HepG2 (cell line): ENCODE measurements at regions not wholly inside any gene's neighbourhood (a gene's known extent, or its start where the extent isn't known, plus 50 kb on each side); places are given as distances from the start of the nearest gene placed in this dataset.

Experiments
- ATAC-seq: fragments of 200-7000 bp; cut with Tn5 transposase; 3 replicates; pipeline ENCODE4 v1.9.1; 2020; ENCODE audit warnings: mild to moderate bottlenecking, moderate library complexity
- BruUV-seq: library from RNA; stranded (reverse); fragments of 400-500 nt; replicated peaks from 2 replicates; lab custom pipeline; 2021; lab: Mats Ljungman, UMichigan
- CTCF ChIA-PET: fragments of 300-600 bp; formaldehyde crosslinking; extraction: SDS; loops from one replicate; lab custom pipeline; 2021; ENCODE audit warnings: low total read pairs, inconsistent platforms, low intra/inter-chr PET ratio; lab: Yijun Ruan, JAX
- POLR2A ChIA-PET: fragments of 350-600 bp; sonication (Branson Sonifier 250); formaldehyde crosslinking; loops from one replicate; lab custom pipeline; 2020; ENCODE audit warnings: antibody characterized with exemption, inconsistent platforms; lab: Yijun Ruan, JAX
- DNase-seq: peaks from one replicate; pipeline ENCODE4 v3.0.0-alpha.2; 2015; ENCODE audit warnings: low spot score
- FAIRE-seq: peaks from 3 replicates; lab custom pipeline; 2011; peaks lifted over from hg19 to GRCh38; lab: Jason Lieb, UNC
- H2AFZ ChIP-seq: one replicate; pipeline ENCODE4 v1.6.1; 2011; ENCODE audit warnings: low read length, inconsistent platforms
- H3K27ac ChIP-seq: fragments of 300-600 bp; 3 replicates; pipeline ENCODE4 v1.8.0; 2011; ENCODE audit warnings: mixed run types, mild to moderate bottlenecking, mixed read lengths, low read length, inconsistent platforms; ENCODE audit not compliant: insufficient read depth; ENCODE audit errors: extremely low read length
- H3K27me3 ChIP-seq, 2 experiments: fragments of 200-600 bp in 1 of 2; 2 replicates in 1 of 2; 3 replicates in 1 of 2; pipeline versions ENCODE4 v1.6.0 to v1.8.0; 2011; ENCODE audit warnings: low read length in 2 of 2, mild to moderate bottlenecking in 2 of 2, moderate library complexity in 2 of 2, inconsistent platforms in 1 of 2; ENCODE audit not compliant: insufficient read depth in 2 of 2, control insufficient read depth in 1 of 2
- H3K36me3 ChIP-seq, 2 experiments: fragments of 200-600 bp in 1 of 2; replicated peaks in 1 of 2; 2 replicates in 1 of 2; 3 replicates in 1 of 2; pipeline versions ENCODE4 v1.5.1 to v1.8.0; 2011; ENCODE audit warnings: low read length in 2 of 2, inconsistent platforms in 1 of 2; ENCODE audit not compliant: insufficient read depth in 2 of 2, control insufficient read depth in 1 of 2
- H3K4me1 ChIP-seq: 2 replicates; pipeline ENCODE4 v1.5.1; 2012; ENCODE audit warnings: low read length, inconsistent platforms; ENCODE audit not compliant: insufficient read depth
- H3K4me2 ChIP-seq: 2 replicates; pipeline ENCODE4 v1.6.0; 2011; ENCODE audit warnings: low read depth, low read length, inconsistent platforms
- H3K4me3 ChIP-seq, 3 experiments: fragments of 200-600 bp in 1 of 3; sonication (generic), shearing (Covaris generic) in 1 of 3; replicated peaks in 1 of 3; 2 replicates each; pipeline ENCODE4 v1.5.1; 2011 to 2016; ENCODE audit warnings: low read length in 3 of 3, inconsistent platforms in 2 of 3, low read depth in 2 of 3, mild to moderate bottlenecking in 2 of 3, control low read depth in 1 of 3, mixed read lengths in 1 of 3; ENCODE audit not compliant: insufficient read depth in 1 of 3
- H3K79me2 ChIP-seq: one replicate; pipeline ENCODE4 v1.6.1; 2011; ENCODE audit warnings: low read length, inconsistent platforms; ENCODE audit not compliant: insufficient read depth
- H3K9ac ChIP-seq: 2 replicates; pipeline ENCODE4 v1.6.0; 2011; ENCODE audit warnings: mild to moderate bottlenecking, low read depth, low read length, inconsistent platforms; ENCODE audit not compliant: insufficient read depth
- H3K9me3 ChIP-seq: 2 replicates; pipeline ENCODE4 v1.5.1; 2012; ENCODE audit warnings: mild to moderate bottlenecking, low read length
- H4K20me1 ChIP-seq: 2 replicates; pipeline ENCODE4 v1.6.0; 2011; ENCODE audit warnings: inconsistent platforms, mild to moderate bottlenecking, low read length, moderate library complexity; ENCODE audit not compliant: insufficient read depth
- NFE2L1 ChIP-seq: sonication (generic); formaldehyde crosslinking; IDR thresholded peaks from 2 replicates; pipeline ENCODE4 v1.4.0; 2020; ENCODE audit warnings: missing genetic modification reagents, mild to moderate bottlenecking, borderline replicate concordance
- ZNF687 ChIP-seq: sonication (generic); formaldehyde crosslinking; IDR thresholded peaks from 2 replicates; pipeline ENCODE4 v1.5.1; 2020; ENCODE audit warnings: mild to moderate bottlenecking, missing genetic modification reagents, moderate library complexity
- WGBS: methylation state at CpG from one replicate; pipeline ENCODE4 v1.1.6; 2017; ENCODE audit warnings: low lambda C conversion rate; 5-methylcytosine and 5-hydroxymethylcytosine counted together
- in situ Hi-C: cut with HindIII; loops from 2 replicates; pipeline ENCODE4 v1.10.0; 2017; ENCODE audit warnings: low pct_unique_long_range_greater_than_20kb; ENCODE audit not compliant: extremely low pct_ligation_motif_present
- intact Hi-C: fragments of 100-400 bp; cut with micrococcal nuclease; formaldehyde crosslinking; loops from one replicate; pipeline ENCODE4 v1.10.0; 2022; ENCODE audit not compliant: unreplicated experiment
- TF ChIP-seq, protein P1 (sequence below), 2 experiments: fragments of 450-650 bp in 1 of 2; sonication (generic) in 1 of 2; formaldehyde crosslinking in 1 of 2; IDR thresholded peaks; 2 replicates each; pipeline versions ENCODE4 v1.6.1 to v1.8.0; 2016 to 2022; ENCODE audit warnings: antibody characterized with exemption in 1 of 2, mild to moderate bottlenecking in 1 of 2, missing genetic modification reagents in 1 of 2
- TF ChIP-seq, protein P2 (sequence below): sonication (generic); formaldehyde crosslinking; IDR thresholded peaks from 2 replicates; pipeline ENCODE4 v1.5.1; 2020; ENCODE audit warnings: missing genetic modification reagents, mild to moderate bottlenecking, borderline replicate concordance

DNA sequence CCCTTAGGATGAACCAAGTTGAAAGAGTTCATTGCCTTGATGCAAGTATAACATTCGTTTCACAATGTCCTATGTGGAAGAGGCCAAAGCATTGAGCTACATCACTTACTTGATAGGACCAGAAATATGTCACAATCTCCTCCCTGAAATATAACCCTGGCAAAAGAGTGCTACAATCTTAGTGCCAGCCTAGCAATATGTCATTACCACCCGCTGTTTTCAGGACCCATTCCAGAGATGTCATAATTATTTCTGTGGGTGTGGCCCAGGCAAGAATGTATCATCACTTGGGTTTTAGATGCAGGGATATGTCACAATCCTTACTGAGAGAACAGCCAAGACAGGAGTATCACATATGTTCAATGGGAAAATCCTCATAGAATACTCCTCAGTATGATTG lies 915.0 kb upstream of the AMELY start (continued):
- TF ChIP-seq, protein P1, sequence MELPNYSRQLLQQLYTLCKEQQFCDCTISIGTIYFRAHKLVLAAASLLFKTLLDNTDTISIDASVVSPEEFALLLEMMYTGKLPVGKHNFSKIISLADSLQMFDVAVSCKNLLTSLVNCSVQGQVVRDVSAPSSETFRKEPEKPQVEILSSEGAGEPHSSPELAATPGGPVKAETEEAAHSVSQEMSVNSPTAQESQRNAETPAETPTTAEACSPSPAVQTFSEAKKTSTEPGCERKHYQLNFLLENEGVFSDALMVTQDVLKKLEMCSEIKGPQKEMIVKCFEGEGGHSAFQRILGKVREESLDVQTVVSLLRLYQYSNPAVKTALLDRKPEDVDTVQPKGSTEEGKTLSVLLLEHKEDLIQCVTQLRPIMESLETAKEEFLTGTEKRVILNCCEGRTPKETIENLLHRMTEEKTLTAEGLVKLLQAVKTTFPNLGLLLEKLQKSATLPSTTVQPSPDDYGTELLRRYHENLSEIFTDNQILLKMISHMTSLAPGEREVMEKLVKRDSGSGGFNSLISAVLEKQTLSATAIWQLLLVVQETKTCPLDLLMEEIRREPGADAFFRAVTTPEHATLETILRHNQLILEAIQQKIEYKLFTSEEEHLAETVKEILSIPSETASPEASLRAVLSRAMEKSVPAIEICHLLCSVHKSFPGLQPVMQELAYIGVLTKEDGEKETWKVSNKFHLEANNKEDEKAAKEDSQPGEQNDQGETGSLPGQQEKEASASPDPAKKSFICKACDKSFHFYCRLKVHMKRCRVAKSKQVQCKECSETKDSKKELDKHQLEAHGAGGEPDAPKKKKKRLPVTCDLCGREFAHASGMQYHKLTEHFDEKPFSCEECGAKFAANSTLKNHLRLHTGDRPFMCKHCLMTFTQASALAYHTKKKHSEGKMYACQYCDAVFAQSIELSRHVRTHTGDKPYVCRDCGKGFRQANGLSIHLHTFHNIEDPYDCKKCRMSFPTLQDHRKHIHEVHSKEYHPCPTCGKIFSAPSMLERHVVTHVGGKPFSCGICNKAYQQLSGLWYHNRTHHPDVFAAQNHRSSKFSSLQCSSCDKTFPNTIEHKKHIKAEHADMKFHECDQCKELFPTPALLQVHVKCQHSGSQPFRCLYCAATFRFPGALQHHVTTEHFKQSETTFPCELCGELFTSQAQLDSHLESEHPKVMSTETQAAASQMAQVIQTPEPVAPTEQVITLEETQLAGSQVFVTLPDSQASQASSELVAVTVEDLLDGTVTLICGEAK (IDR thresholded peaks at IDR 0.05): no peak
- TF ChIP-seq, protein P1 (CRISPR knock-in tag; IDR thresholded peaks at IDR 0.05): no peak

GRCh38 chrY:7825874-7826273 lies 914.3 kb upstream of the AMELY start:
- WGBS: 0% methylated on average over 1 of the region's 1 CpG
- Histone ChIP-seq H3K9me3 (no peaks in the 10 kb centered on the region), H2AFZ (no peak overlapping the region), H3K9ac (no peak overlapping the region), H4K20me1 (no peaks in the 10 kb centered on the region), H3K79me2 (no peaks in the 10 kb centered on the region), H3K4me3 (no peak overlapping the region), H3K4me2 (no peak overlapping the region), H3K4me1 (no peaks in the 10 kb centered on the region), H3K36me3 (no peaks in the 10 kb centered on the region), H3K27me3 (no peaks in the 10 kb centered on the region), H3K27ac (no peak overlapping the region)
- DNase-seq: no peak
- ATAC-seq: no peak
- FAIRE-seq: no peak
- in situ Hi-C loops (loop anchor here (25.0 kb wide), 1 partner anchor 111 kb away; no protein-coding TSS in a partner anchor), intact Hi-C loops (no loop called here)
- CTCF ChIA-PET: no interaction called here
- POLR2A ChIA-PET: no interaction called here
- BruUV-seq: no TSS peak
- TF ChIP-seq NFE2L1 (CRISPR knock-in tag) (no peak), ZNF687 (CRISPR knock-in tag) (no peak)
- TF ChIP-seq, protein P2, sequence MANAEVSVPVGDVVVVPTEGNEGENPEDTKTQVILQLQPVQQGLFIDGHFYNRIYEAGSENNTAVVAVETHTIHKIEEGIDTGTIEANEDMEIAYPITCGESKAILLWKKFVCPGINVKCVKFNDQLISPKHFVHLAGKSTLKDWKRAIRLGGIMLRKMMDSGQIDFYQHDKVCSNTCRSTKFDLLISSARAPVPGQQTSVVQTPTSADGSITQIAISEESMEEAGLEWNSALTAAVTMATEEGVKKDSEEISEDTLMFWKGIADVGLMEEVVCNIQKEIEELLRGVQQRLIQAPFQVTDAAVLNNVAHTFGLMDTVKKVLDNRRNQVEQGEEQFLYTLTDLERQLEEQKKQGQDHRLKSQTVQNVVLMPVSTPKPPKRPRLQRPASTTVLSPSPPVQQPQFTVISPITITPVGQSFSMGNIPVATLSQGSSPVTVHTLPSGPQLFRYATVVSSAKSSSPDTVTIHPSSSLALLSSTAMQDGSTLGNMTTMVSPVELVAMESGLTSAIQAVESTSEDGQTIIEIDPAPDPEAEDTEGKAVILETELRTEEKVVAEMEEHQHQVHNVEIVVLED (CRISPR knock-in tag): no peak
